ENCODE measurements at regions not wholly inside any gene's neighbourhood (a gene's known extent, or its start where the extent isn't known, plus 50 kb on each side); places are given as distances from the start of the nearest gene placed in this dataset.

- TF ChIP-seq CTCF (conservative IDR thresholded peaks at IDR 0.05 in 1 of 2, IDR thresholded peaks at IDR 0.05 in 1 of 2; ENCODE audit: low read depth in 1 of 2, low read length in 2 of 2) = no peak
- TF ChIP-seq EZH2 (IDR thresholded peaks at IDR 0.05; ENCODE audit: low read length, missing control alignments) = no peak
Measured at GRCh38 chr4:189519186-189519585, 421.5 kb upstream of the FRG1 start.

Data from fibroblast of lung (primary cell).